ENCODE measurements at regions not wholly inside any gene's neighbourhood (a gene's known extent, or its start where the extent isn't known, plus 50 kb on each side); places are given as distances from the start of the nearest gene placed in this dataset.
"Not testable (repeated sequence)": the region's sequence is repeated elsewhere in the genome, so short reads cannot be mapped to it uniquely, and the experiment has no call there.

DNA sequence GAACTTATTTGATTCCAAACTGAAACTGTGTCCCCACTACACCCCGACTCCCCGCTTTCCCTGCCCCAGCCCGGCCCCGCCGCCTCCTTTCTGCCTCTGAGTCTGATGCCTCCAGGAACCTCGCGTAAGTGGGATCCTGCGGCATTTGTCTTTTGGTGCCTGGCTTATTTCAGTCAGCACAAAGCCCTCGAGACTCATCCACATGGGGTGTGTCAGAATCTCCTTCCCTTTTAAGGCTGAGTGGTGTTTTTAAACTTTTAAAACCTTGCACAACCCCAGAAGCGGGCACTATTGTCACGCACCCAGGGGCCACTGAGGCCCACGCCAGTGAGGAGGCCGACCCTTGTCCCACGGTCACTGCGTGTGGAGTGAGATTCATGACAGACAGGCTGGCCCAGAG, 206.9 kb downstream of the NPIPB11 start:
- TF ChIP-seq, protein P1, sequence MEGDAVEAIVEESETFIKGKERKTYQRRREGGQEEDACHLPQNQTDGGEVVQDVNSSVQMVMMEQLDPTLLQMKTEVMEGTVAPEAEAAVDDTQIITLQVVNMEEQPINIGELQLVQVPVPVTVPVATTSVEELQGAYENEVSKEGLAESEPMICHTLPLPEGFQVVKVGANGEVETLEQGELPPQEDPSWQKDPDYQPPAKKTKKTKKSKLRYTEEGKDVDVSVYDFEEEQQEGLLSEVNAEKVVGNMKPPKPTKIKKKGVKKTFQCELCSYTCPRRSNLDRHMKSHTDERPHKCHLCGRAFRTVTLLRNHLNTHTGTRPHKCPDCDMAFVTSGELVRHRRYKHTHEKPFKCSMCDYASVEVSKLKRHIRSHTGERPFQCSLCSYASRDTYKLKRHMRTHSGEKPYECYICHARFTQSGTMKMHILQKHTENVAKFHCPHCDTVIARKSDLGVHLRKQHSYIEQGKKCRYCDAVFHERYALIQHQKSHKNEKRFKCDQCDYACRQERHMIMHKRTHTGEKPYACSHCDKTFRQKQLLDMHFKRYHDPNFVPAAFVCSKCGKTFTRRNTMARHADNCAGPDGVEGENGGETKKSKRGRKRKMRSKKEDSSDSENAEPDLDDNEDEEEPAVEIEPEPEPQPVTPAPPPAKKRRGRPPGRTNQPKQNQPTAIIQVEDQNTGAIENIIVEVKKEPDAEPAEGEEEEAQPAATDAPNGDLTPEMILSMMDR (conservative IDR thresholded peaks at IDR 0.05; ENCODE audit: low read length): not testable (repeated sequence)
- not testable (repeated sequence) for TF ChIP-seq EZH2phosphoT487 (IDR thresholded peaks at IDR 0.05; ENCODE audit: borderline replicate concordance, low read depth, low read length)
